BJ (cell line): ENCODE measurements at regions not wholly inside any gene's neighbourhood (a gene's known extent, or its start where the extent isn't known, plus 50 kb on each side); places are given as distances from the start of the nearest gene placed in this dataset.

Source experiments
- CTCF ChIA-PET: fragments of 350-600 bp; formaldehyde crosslinking; extraction: SDS; loops from one replicate; lab custom pipeline; 2021; ENCODE audit warnings: antibody characterized with exemption, inconsistent platforms; lab: Yijun Ruan, JAX
- POLR2A ChIA-PET: fragments of 300-600 bp; sonication (Branson Sonifier 250); formaldehyde crosslinking; extraction: SDS; loops from one replicate; lab custom pipeline; 2021; ENCODE audit warnings: antibody characterized with exemption; lab: Charles Lee
- DNase-seq: peaks from one replicate; pipeline ENCODE4 v3.0.0-alpha.2; 2011; ENCODE audit warnings: low read depth
- H3K27me3 ChIP-seq: 2 replicates; pipeline ENCODE4 v1.6.0; 2011; ENCODE audit warnings: low read length; ENCODE audit not compliant: control insufficient read depth, insufficient read depth
- H3K36me3 ChIP-seq: 2 replicates; pipeline ENCODE4 v1.5.1; 2011; ENCODE audit warnings: low read length; ENCODE audit not compliant: control insufficient read depth, insufficient read depth
- H3K4me3 ChIP-seq: 2 replicates; pipeline ENCODE4 v1.5.1; 2011; ENCODE audit warnings: low read depth, mild to moderate bottlenecking, control low read depth, low read length
- TF ChIP-seq, protein P1 (sequence below): IDR thresholded peaks from 2 replicates; pipeline ENCODE4 v1.5.1; 2011; ENCODE audit warnings: low read depth, mild to moderate bottlenecking, control low read depth, inconsistent platforms, low read length, moderate library complexity; ENCODE audit not compliant: insufficient read depth

DNA sequence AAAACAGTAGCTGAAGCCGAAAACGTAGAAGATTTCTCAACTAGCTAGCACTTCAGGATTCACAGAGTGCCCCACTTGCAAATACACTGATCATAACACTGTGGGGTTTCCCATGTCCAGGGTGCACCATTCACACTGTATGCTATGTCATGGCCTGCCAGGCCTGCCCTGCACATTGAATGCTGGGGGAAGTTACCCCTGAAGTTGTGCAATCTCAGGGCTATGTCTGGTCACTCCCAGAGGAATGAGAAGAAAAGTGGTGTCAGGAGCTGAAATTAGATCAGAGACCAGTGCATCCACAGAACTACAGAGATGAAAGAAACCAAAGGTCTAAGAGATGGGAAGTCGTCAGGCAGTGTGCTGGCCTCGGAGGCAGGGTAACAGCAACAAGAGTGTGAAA lies 196.8 kb downstream of the RAP2A start:
- ChIA-PET POLR2A (no interaction called here), CTCF (no interaction called here)
- Histone ChIP-seq H3K27me3 (no peaks in the 10 kb centered on the region), H3K4me3 (no peak overlapping the region), H3K36me3 (no peaks in the 10 kb centered on the region)
- TF ChIP-seq, protein P1, sequence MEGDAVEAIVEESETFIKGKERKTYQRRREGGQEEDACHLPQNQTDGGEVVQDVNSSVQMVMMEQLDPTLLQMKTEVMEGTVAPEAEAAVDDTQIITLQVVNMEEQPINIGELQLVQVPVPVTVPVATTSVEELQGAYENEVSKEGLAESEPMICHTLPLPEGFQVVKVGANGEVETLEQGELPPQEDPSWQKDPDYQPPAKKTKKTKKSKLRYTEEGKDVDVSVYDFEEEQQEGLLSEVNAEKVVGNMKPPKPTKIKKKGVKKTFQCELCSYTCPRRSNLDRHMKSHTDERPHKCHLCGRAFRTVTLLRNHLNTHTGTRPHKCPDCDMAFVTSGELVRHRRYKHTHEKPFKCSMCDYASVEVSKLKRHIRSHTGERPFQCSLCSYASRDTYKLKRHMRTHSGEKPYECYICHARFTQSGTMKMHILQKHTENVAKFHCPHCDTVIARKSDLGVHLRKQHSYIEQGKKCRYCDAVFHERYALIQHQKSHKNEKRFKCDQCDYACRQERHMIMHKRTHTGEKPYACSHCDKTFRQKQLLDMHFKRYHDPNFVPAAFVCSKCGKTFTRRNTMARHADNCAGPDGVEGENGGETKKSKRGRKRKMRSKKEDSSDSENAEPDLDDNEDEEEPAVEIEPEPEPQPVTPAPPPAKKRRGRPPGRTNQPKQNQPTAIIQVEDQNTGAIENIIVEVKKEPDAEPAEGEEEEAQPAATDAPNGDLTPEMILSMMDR = no peak
- DNase-seq = no peak

DNA sequence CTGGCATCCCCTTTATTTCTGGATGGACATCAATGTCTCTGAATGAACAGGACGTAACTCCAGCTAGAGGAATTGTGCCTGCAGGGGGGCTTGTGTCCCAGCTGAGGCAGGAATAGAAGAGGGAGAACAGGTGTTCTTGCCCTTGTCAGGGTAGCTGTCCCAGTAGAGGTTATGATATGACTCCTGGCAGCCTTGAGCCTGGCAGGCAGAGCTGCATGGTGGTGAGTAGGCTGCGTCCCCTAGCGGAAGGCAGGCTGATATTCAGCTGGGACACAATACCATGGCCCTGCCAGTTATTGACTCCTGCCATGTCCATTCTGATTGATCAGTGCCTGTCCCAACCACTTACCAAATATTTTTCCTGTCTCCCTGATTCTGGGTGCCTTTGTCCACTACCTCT lies 197.2 kb downstream of the RAP2A start:
- no peaks in the 10 kb centered on the region for H3K27me3 ChIP-seq
- DNase-seq = no peak
- ChIA-PET CTCF (no interaction called here), POLR2A (no interaction called here)
- TF ChIP-seq, protein P1 = no peak
- H3K36me3 ChIP-seq = no peaks in the 10 kb centered on the region
- H3K4me3 ChIP-seq = no peak overlapping the region

DNA sequence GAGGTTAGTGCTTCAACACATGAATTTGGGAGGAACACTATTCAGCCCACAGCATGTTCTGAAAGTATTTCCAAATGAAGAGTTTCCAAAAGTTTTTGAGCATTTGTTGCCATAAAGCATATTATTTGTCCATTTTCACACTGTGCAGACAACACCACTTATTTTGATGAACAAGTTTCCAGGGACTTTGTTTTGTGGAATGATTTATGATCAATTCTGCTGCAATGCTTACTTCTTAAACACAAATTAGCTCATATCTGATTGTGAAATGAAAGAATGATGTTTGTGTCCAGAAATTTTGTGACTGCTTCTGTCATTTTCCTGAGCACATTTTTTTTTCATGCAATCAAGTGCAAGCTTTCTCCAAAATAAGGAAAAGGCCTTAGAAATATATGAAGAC lies 205.3 kb downstream of the RAP2A start:
- no peaks in the 10 kb centered on the region for H3K36me3 ChIP-seq
- CTCF ChIA-PET = no interaction called here
- POLR2A ChIA-PET = no interaction called here
- H3K27me3 ChIP-seq = no peaks in the 10 kb centered on the region
- no peak for DNase-seq
- H3K4me3 ChIP-seq = no peak overlapping the region
- TF ChIP-seq, protein P1 = no peak

DNA sequence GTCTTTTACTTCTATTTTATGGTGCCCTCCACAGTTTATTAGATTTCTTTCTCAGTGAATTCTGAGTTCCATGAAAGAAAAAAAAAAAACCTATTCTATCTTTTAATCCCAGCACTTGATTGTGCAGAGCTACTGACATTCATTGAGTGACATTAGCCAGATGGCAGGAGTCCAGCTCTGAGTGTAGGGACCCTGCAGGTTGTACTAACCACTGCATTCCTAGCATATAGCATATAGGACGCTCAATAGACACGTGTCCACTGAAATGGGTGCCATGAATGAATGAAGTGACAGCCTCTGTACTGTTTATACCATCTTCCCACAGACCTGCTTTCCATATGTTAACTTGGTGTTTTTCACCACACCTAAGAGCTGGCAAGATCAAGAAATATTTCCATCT lies 206.3 kb downstream of the RAP2A start:
- POLR2A ChIA-PET = no interaction called here
- CTCF ChIA-PET = interaction anchor here (0.6 kb wide), 1 partner anchor 165 kb away, joined by 4 read pairs; no protein-coding TSS in a partner anchor
- no peak overlapping the region for H3K4me3 ChIP-seq
- no peaks in the 10 kb centered on the region for H3K27me3 ChIP-seq
- H3K36me3 ChIP-seq = no peaks in the 10 kb centered on the region
- no peak for DNase-seq
- TF ChIP-seq, protein P1 = no peak

DNA sequence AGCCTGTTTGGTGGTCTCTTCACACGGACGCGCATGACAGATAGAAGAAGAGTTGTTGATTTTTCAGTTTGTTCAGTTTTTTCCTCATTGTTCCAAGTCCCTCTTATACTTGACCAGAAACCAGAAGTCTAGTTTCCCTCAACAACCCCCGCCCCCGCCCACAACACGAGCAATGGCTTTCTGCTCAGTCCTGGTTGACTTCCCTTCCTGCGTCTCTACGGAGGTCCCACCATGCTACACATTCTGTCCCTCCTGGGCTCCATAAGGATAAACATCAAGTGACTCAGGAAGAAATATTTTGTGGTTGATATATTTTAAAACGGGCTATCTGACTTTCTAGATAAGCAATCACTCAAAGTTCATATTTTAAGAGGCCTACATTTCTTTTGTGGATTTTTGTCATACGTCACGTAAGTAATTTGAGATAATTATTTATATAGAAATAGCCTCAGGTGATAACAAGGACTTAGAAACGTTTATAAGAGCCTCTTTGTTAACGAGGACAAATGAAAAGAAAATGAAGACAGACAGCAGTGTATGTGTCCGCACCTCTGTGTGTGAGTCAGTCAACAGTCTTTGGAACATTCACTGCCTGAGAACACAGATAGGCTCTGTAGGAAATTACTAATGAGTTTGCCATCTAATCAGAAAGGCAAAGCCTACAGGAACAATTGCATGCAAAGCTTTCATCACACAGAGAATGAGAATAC lies 214.4 kb downstream of the RAP2A start:
- Histone ChIP-seq H3K36me3 (no peaks in the 10 kb centered on the region), H3K4me3 (no peak overlapping the region), H3K27me3 (no peaks in the 10 kb centered on the region)
- TF ChIP-seq, protein P1 = no peak
- no peak for DNase-seq
- CTCF ChIA-PET = no interaction called here
- POLR2A ChIA-PET = no interaction called here
